Activated CD4-positive, alpha-beta T cell treated with anti-CD3 and anti-CD28 coated beads, Interleukin-2, Interleukin-4, amounts not matched to agents 100 ng/mL and 50 ng/mL, durations not matched to agents 16 hours and 8 hours (primary cell): ENCODE measurements at regions not wholly inside any gene's neighbourhood (a gene's known extent, or its start where the extent isn't known, plus 50 kb on each side); places are given as distances from the start of the nearest gene placed in this dataset.

Experiments used
- DNase-seq: peaks from one replicate; pipeline ENCODE4 v3.0.0-alpha.2; 2020; ENCODE audit warnings: low spot score

DNA sequence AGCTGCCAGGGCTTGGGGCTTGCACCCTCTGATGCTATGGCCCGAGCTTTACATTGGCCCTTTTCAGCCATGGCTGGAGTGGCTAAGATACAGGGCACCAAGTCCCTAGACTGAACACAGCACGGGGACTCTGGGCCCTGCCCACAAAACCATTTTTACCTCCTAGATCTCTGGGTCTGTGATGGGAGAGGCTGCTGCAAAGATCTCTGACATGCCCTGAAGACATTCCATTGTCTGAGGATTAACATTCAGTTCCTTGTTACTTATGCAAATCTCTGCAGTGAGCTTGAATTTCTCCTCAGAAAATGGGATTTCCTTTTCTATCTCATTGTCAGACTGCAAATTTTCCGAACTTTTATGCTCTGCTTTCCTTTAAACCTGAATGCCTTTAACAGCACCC is 337.0 kb upstream of the SMC2 start:
- no peak for DNase-seq

DNA sequence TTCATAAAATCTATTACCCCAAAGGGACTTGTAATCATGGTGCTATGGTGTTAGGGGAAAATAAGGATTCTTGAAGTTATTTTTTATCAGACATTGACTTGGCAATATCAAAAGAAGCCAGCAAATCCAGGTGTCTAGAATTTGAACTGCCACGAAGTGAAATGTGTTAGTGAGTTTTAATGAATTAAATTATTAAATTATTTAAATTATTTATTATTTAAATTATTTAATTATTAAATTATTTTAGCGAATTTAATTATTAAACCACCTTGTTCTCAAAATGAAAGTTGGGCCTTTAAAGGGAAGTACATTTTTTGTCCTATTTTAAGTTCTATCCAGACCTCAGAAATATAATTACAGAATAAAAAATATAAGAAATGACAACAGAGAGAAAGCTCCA is 332.6 kb upstream of the SMC2 start:
- DNase-seq = no peak

DNA sequence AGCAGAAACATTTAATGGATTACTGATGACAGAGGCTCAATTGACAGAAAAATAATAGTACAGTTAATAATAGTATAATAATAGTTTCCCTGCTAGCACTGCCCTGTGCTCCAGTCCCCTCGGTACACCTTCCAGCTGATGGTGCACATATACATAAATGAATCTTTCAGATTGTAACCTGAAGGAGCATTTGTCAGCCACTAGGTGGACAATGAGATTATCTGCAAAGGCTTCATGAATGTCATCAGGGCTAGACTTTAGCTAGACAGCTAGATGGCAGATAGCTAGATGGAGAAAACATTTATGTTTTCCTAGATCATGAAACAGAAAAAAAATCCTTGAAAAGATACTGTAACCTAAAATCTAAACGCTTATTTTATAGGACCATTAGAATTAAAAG is 304.4 kb upstream of the SMC2 start:
- peak; percentile 5 for DNase-seq

DNA sequence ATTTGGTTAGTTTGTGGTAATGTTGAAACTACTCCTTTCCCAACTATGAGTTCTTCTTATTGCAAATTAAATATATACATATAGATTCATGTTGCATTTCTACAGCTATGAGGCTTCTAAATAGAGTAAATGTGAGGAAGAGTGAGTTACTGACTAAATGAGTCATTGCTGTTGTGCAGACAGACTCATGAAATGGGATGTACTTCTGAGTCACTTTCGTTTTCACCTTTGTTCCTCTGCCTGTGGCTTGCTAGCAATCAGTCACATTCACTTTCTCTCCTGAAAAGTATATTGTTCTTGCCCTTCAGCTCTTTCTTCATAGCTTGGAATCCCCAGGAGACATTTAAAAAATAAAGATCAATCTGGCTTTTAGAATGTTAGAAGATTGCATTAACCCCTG is 295.5 kb upstream of the SMC2 start:
- peak; percentile 72 for DNase-seq

DNA sequence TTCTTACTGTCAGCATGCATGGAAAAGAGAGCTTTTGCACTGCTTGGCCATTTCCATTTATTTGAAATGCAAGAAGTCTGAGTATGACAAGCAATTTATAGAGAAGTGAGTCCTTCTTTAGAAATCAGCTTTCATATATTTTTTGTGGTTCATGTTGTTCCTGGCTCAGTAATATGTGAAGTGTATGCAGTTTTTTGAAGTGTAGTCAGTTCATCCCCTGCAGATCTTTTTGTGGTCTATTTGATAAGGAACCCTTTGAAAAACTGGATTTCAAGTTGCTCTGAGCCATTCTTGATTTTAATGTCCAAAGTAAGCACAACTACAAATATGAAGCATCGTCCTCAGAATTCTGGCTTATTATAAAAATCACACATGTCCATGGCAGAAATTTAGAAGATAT is 294.1 kb upstream of the SMC2 start:
- peak; percentile 24 for DNase-seq

DNA sequence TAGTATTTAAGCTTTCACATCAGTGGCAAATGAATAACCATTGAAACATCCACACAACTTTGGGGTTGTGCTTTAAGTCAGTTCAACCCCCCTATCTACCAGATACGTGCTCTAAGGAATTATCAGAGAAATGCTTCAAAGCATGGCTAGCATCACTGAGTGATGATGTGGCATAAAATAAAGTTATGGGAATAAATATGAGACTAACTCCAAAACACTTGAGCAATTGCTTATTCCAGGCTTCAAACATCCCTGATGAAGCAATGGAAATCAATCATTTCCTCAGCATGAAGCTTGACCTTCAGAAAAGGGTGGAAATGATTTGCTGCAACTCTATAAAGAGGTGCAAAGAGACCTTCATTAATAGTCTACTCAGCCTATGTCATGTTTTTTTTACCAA is 292.0 kb upstream of the SMC2 start:
- DNase-seq = no peak

DNA sequence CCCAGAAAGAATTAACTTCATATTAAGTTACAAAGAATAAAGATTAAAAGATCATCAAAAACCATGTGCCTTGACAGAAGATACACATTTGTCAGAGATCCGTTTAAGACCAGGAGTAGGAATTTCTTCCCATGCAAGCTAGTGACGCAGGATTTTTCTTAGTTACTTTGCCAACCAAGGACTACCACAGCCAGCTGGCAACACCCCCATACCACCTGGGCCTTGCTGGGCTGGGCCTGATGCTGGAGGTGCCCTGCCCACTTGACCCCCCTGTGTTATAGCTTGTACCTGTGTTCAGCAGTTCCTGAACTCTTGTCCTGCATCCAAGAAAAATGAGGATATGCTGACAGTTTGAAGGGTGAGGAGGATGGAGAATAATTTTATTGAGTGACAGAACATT is 290.9 kb upstream of the SMC2 start:
- DNase-seq = no peak

DNA sequence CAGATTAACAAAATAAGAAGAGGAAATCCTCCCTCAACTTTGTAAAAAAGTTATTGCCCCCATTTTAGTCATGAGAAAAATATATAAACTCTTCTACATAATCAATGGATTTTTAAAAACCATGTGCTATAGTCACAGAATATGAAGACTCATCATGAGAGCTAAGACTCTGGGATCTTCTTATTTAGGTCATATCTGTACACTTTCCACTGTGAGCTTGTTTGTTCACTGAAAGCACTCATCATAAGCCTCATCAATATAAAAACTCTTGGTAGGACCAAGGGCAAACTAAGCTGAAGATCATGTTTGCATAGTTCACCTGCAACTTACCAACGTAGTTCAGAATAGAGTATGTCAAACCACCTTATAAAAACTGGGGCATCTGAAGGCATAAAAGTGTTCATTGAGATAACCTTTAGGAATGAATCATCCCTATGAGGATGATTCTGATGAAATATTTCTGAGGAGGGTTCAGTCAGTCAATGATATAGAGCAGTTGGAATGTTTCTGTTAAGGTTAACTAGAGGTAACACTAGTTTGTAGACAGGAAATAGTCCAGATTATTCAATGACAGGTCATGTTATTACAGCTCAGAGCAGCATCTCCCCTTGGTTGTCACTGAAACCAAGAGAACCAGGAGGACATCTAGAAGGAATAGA is 289.9 kb upstream of the SMC2 start:
- DNase-seq = no peak

DNA sequence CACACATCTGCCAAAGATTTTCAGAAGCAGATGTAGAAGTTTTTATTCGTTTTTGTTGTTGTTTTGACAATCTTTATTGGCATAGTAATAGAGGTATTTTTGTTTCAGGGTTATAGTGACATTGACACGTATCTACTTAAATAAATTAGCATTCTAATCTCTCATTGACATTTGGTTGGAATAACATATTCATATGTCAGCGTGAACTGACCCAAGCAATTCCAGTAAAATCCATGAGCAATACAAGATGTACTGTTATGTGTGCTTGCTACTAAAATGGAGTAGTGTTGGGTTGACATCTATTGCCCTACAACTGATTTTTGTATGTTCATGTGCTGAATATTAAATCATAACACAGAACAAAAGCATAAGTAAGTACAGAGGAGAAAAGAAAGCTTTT is 284.4 kb upstream of the SMC2 start:
- DNase-seq = no peak

DNA sequence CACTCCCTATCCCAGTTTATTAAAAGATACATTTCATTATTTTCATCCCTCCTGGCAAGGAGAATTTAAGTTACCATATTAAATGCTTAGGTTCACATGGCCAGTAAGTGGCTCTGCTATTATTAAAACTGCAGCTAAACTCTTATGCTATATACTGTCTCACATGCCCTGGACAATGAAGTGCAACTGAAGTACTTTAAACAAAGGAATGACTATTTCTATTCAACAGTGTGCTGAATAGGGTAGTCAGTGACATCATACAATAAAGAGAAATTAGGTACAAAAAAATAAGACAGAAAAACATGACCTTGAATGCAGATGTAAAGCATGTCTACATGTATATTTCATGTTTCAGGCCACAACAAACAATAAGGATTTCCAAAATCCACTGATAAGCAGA is 282.6 kb upstream of the SMC2 start:
- no peak for DNase-seq

DNA sequence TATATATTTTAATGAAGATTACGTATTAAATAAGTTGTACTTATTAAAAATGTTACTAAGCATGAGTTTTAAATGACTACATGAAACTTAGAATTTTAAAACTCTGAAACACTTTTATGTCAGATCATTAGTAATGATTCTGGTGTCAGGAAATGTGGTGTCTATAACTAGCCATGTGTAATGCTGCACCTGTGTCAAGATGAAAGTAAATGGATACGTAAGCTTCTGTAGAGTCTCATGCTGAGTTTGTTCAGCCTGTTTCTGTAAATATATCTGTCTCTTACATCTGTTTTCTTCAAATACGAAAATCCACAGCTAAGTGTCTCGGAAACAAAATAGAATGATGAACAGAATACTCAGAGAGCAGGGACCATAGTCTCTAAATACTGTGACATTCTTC is 278.0 kb upstream of the SMC2 start:
- no peak for DNase-seq

DNA sequence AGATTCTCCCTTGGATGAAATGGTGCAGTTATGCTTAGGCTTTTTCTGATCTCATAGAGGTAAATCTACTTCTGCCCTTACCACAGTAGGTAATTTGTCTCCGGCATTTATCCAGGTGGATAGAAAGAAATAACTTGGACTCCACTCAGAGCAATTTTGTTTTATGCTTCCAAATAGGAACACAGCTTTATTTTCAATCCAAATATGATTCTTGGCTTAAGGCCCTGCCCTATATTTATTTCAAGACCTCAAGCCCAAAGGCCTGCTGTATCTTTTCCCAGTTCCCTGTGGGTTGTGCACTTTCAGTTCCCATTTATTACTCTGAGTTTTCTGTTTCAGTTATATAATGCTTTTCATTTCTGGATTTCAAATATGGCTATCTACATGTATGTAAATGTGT is 274.2 kb upstream of the SMC2 start:
- DNase-seq = no peak

DNA sequence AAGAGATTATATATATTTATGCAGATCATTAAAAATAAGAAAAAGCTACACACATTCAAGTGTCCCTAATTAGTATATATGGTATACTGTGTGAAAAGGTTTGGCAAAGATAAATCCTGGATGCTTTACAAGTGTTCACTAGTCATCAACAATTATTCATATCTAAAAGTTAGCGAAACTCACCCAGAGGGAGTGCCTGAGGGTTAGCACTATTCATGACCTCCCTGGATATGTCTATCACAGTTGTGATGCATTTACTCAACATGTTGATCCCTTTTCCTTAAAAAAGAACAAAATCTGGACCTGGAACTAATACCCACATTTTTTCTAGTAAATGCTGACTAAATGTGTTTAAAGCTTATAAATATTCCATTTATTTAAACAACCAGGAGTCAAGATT is 273.0 kb upstream of the SMC2 start:
- no peak for DNase-seq

DNA sequence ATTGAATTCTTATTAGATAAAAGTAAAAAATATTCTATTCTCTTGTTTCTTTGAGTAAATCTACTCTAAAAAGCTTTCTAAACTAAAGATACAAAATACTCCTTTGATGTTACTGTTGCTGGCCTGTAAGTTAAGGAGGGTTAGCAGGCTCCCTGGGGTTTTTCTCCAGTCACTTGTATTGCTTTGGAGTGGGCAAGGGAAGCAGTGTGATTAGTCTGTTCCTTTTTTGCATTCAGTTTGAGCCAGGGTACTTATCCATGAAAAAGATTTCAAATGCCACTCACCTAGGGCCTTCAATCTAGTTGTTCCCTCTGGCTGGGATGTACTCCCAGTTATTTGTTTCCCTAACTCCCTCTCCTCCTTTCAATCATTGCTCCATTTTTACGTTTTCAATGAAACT is 256.2 kb upstream of the SMC2 start:
- no peak for DNase-seq

DNA sequence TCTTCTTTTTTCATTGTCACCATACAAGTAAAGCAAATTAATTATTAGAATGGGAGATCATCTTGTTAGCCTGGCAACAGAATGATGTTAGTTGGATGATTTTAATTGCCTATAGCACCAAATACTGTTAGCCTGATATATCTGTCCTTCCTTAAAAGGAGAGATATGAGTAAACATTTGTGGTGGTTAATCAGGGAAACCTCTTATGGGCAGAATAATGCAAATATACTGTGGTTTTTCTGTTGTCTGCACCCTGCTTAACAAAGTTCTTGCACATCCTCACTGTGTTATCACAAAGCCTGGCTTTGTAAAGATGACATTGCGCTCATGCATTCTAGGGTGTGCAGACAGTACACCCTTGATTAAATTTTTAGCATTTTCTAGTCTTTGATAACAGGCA is 254.9 kb upstream of the SMC2 start:
- DNase-seq = no peak

DNA sequence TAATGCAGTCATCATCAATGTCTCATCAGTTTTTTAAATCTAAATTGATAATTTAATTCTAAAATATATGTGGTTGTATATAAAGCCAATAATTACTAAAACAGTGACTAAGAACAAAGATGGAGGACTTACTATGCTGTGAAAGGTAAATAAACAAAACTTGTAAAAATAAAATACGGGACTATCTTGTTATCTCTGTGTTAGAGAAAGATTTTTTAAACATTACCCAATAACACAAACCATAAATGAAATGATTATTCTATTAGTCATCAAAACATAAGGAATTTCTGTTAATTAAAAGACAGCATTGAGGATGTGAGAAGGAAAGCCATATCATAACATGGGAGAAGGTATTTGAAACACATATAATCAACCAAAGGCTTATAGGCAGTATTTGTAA is 226.2 kb upstream of the SMC2 start:
- no peak for DNase-seq

DNA sequence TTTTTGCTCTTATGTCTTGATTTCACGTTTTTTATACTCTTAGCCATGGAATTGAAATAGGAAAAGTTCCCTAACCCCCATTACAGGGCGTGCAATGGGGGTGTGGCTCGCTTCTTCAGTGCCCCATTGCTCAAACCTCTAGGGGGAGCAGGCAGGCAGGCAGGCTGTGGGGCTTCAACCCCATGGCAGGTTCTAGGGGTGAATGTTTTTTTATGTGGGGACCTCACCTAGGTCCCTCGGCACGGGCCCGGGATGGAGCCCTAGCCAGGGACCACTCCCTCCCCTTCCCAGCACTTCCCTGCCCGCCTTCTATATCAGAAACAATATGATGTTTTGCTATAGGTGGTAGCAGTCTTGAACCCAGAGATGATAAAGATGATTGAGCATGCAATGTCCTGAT is 221.3 kb upstream of the SMC2 start:
- no peak for DNase-seq

DNA sequence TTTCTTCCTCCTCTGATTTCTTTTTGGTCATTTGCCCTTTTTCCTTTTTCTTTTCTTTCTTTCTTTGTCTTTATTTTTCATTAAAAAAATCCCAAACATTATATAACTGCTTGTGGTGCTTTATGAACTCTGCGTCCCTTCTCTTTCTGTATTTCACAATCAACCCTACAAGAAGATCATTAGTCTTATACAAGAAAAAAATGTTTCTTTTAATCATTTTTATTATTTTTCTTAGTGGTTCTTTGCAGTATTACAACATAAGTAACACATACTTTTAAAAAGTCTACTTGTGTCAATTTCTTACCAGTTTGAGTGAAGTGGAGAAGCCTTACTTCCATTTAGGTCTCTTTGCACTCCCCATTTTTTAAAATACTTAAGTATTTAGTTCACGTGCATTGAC is 212.7 kb upstream of the SMC2 start:
- no peak for DNase-seq

DNA sequence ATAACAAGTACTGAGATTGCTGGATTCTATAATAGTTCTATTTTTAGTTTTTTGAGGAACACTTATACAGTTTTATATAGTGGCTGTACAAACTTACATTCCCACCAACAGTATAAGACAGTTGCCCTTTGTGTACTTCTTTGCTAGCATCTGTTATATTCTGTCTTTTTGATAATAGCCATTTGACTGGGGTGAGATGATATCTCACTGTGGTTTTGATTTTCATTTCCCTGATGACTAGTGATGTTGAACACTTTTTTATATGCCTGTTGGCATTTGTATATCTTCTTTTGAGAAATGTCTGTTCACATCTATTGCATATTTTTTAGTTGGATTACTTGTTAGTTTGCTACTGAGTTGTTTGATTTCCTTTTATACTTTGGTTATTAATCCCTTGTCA is 204.1 kb upstream of the SMC2 start:
- no peak for DNase-seq

DNA sequence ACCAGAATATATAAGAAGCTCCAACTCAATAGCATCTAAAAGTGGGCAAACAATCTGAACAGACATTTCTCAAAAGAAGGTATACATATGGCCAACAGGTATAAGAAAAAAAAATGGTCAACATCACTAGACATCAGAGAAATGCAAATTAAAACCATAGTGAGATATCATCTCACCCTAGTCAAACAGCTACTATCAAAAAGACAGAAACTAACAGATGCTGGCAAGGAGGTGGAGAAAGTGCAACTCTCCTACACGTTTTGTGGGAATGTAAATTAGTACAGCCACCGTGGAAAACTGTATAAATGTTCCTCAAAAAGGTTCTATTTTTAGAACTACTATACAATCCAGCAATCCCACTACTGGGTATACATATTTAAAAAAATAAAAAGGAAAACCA is 199.9 kb upstream of the SMC2 start:
- DNase-seq = no peak

DNA sequence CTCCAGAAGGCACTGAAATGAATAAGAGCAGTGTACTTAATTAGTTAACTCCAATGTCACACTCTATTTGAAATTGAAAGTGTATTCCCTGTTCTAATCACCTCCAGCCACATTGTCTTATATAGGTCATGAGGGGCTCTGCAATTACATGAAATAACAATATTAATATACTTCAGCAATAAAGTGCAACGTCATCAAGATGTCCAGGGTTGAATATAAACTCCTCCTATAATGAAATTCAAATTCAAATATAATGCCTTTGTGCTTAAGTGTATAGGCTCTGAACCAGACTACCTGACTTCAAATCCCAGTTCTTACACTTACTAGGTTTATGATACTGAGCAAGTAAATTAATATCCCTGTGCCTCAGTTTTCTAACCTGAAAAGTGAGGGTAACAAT is 195.6 kb upstream of the SMC2 start:
- no peak for DNase-seq

DNA sequence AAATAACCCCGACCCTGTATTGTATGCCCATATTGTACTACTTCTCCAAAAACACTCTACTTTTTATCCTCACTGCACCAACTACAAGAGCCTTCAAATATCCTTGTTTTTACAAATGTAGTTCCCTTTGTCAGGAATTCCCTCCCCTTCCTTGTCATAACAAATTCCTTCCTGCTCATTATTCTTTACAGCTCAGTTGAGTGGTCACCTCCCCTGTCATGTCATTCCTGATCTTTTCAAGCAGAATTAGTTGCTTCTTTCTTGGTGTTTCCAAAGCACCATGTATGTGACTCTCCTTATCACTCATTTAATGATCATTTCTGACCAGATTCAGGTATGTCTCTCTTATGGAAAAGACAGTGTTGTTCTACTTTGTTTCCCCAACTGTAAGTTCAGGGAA is 194.2 kb upstream of the SMC2 start:
- DNase-seq = no peak

DNA sequence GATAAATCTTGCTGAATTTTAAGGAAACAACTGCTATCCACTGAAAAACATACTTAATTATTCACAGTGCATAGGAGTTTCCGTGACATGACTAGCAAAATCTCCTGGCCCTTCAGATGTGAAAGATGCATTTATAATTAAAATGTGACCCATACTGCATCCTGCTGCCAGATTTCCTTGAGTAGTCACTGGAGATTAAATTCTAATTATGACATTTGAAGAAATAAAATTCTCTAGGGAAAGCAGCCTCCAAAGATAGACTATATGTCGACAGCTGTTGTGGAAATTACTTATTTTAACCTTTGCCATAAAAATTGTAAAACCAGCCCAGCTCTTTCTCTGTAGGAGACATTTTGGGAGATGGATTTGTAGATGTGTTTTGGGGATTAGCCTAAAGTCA is 193.6 kb upstream of the SMC2 start:
- DNase-seq = no peak

DNA sequence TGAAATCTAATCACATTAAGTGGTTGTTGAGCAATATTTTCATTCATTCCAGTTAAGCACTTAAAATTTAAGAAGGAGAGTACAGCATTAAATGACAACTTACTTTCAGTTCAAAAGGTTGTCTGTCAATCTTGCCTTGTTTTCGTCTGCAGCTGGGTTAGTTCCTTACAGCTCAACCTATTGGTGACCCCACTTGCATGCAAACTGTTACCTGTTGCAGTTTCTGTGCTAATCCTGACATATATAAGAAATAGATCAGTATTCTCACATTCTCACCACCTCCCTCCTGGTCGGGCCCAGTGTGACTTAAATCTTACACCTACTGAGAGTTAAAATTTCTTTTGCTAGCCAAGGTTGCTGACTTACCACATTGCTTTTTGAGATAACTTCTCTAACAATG is 191.8 kb upstream of the SMC2 start:
- DNase-seq = no peak

DNA sequence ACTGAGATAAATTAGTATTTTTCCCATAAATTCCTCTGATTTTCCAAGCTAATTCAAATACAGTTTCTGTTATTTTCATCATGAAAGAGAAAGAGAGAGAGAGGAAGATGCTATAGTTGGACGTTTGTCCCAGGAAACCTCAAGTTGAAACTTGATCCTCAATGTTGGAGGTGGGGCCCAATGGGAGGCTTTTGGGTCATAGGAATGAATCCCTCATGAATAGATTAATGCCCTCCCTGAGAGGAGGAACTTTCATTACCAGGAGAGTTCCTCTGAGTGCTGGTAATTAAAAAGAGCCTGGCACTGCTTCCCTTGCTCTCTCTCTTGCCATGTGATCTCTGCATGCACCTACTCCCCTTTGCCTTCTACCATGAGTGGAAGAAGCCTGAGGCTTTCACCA is 189.9 kb upstream of the SMC2 start:
- no peak for DNase-seq
